SKM-1 treated with dmso at 0.1 percent for 144 hours (cell line): ENCODE measurements at regions not wholly inside any gene's neighbourhood (a gene's known extent, or its start where the extent isn't known, plus 50 kb on each side); places are given as distances from the start of the nearest gene placed in this dataset.
"Not testable (repeated sequence)": the region's sequence is repeated elsewhere in the genome, so short reads cannot be mapped to it uniquely, and the experiment has no call there.

Experiments
- DNase-seq: peaks from one replicate; lab custom pipeline; 2025; ENCODE audit not compliant: unreplicated experiment; lab: John Stamatoyannopoulos, UW

DNA sequence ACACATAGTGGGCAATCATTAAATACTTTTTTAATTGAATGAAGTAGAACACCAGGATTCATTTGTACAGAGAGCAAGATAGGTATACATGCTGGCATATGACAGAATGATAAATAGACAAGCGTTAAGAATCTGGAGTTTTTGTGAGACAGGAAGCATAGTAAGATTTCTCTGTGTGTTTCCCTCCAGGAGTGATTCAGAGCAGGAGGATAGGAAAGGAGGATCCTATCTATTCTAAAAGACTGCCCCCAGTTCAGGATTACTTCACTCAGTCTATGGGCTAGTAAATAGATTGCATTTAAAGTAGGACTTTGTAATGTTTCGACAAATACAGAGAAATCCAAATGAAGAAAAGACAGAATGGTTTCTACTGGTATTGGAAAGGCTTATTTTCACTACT lies 423.7 kb downstream of the PDGFC start:
- DNase-seq = no peak

DNA sequence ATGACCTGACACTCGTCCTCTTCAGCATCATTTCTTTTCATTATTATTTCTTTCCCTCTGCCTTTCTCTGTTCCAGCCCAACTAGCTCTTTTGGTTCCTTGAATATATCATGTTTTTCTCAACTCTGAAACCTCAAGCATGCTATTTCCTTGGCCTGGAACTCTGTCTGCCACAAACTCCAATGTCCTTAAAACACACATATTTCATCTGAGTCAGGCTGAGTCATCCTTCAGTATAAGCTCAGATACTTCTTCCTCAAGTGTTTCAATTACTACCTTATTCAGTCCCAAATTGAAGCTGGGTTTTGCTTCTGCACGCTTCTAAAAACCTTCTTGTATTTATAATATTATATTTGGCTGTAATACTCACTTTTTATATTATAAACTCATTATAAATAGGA lies 424.2 kb downstream of the PDGFC start:
- no peak for DNase-seq

DNA sequence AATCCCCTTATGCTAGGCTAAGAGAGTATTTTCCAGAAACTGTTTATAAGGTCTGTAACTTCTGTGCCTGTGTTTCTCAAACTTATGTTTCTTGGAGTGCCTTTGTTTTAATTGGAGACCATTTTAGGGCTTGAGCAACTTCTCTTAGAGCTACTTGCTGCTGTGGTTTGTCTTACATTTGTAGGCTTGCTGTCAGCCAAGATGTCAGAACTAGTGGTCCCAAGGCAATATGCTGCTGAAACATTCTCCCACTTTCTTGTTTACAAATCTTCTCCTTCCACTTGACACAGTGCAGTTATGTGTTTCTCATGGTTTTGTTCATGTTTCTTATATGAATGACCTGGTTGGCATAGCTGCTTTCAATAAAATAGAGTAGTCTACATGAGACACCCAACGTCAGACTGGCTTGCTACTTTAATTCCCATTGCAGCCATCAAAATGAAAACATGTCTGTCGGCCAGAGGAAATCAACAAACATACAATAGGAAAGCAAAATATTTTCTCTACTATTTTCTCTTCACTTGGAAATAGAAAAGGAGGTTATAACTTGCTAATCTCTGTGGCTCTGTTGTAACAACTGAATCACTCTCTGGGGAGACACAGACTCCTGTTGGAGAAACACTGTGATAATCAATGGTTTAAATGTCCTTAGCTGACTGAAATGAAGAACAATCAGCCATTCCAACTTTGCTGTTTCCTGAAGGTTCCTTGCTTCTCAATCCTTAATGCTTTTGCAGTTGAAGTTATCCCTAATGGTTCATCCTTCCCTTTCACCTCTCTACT lies 426.4 kb downstream of the PDGFC start:
- DNase-seq = no peak

DNA sequence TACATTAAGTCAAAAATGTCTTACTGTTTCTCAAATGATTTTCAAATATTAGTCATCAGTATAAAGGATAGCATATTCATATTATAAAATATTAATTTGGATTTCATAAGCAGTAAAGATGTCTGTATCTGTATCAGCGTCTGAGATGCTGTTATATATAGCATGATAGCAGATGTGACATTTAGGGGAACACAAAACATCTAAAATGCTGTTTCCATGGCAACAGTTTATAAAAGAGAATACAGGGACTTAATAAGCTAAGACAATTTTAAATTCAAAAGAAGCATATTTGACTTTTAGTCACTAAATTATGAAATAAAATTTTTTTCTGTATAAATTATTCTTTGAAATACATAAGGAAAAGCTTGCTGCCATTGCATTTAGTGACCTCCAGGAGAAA lies 432.2 kb downstream of the PDGFC start:
- DNase-seq = no peak

DNA sequence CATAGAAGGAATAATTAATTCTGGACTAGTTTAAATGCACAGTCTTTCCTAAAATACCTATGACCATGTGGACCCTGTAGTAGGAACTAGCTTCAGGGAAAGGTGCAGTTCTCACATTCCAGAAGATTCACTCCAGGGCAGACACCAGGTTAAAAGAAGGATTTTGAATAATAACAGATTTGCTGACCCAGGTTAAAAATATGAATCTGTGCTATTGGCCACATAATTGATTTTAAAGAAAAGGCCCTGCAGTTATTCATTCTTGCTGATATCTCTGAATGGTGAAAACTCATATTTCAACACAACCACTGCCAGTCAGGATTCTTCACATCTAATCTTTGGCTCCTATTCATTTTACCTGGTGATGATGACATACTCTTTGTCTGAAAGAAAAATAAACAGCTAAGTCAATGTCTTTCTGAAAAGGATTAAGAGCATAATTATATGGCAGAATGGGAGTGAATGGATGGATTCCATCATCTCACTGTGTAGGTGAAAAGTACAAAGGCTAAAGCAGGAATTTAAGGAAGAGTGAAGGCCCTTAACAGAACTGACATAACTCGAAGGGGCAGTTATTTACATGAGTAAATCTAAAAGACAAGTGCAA lies 432.8 kb downstream of the PDGFC start:
- DNase-seq = no peak

DNA sequence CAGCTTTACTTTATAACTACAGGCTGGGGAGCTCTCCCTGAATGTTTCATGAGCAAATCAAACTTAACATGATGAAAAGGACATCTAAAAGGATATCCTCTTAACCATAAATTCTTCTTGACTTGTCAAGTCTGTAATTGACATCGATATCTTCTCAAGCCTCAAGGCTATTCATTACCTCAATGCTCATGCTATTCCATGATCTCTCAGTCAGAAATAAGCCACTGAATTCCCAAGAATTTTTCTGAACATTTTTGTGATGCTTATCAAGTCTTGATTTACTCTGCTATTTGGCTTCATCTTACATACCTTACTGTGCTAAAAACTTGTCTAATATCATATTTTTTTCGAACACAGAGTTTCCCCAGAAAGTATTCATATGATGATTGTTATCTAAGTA lies 433.4 kb downstream of the PDGFC start:
- DNase-seq = no peak

DNA sequence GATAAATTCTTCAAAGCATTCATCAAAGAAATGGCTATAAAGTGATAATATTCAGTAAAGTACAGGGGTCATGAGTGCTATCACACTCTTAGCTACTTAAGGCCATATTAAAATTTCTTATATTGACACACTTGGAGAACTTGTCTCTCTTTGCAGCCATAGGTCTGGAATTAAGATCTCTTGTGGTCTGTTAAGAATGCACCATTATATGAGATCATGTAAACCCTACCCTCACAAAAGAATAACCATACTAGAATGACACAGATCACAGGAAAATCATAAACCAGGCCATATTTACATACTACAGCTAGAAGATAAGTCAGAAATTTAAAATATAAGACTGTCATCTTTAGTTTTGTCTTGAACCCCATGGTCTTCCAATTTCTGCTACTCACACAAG lies 434.3 kb downstream of the PDGFC start:
- no peak for DNase-seq

DNA sequence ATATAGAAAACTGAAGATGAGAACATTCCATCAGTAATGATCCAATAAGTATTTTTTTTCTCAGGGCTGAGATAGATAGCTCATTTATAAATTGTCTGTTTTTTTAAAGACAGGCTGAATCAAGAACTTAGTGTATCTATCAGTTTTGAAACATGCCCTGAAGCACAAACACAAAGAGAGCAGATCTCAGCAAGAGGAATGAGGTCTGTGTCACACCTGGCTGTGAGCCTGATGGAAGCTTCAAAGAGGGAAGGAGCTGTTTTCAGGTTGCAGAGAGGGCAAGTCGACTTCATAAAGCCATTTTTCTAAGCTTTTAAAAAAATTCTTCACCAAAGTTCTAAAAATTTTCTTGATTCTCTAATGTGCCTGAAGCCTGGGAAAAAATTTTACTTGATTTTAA lies 434.9 kb downstream of the PDGFC start:
- no peak for DNase-seq

DNA sequence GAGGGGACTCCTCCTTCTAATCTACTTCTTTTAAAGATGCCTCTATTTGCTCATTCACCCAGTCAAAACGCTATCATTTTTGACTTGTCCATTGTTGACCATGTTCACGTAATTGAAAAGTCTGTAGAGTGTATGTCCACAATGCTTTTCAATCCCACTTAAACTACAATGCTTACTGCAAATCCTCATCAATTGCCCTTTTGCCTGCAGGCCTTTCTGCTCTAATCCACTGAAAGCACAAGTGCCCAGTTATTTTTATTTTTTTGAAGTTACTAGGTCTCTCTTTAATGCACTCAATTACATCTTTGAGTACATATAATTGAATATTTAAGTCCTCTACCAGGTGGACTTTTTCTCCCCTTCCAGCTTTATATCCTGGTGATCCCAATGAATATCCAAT lies 437.4 kb downstream of the PDGFC start:
- no peak for DNase-seq

DNA sequence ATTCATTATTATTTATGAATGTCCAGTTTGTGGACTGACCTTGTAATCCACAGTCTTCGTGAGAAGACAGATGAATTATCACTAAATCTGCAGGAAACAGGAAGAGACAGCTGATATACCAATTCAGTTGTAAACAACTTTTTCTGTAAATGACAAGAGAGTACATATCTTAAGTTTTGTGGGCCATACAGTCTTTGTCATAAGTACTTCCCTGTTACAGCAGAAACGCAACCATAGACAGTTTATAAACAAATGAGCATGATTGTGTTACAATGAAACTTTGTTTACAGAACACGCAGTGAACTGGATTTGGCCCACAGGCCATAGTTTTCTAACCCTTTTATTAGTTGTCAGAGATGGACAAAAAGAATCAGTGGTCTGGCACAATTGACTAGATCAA lies 443.4 kb downstream of the PDGFC start:
- DNase-seq = no peak

DNA sequence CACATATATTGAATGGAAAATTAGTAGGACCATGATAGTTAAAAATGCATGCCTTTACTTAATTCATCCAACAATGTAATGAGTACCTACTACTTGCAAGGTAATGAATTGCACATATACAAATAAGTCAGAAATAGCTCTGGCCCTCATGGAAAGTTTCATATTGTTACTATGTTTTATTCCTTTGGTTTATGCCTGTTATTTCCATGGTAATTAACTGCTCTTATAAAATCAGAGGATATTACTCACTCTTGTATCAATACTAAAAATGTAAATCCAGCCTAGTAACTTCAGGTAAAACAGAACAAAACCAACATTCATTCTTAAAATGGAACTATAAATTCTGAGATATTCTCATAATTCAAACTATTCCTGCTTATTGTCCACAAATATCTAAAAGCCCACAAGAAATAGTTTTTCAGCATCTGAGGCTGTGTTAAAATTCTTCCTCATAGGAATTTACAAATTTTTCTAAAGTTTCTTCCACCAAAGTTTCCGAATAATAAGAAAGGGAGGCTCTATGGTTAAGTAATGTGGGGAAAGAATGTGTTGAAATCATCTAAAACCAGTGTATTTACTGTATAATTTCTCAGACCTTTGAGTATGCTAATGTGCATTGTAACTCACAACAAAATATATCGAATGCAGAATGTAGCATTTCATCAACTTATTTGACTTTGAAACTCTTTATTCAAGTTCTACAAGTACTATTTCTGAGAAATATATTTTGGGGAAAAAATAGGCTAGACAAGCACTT lies 444.2 kb downstream of the PDGFC start:
- no peak for DNase-seq

DNA sequence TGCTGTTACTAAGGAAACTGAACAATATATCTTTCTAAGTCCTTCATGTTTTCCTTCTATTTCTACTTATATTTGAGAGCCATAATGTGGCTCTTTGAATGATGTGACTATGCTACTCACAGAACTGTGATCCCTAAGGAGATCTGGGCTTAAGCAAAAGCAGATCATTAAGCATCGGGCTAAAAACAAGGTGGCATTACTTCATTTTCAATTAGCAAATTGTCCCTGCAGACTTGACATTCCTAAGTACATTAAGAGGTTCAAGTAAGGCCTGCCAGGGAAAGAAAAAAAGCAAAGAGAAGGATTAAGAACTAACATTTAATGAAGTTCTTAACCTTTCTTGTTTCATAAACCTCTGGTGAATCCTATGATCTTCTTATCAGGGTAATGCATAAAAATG lies 447.6 kb downstream of the PDGFC start:
- no peak for DNase-seq

DNA sequence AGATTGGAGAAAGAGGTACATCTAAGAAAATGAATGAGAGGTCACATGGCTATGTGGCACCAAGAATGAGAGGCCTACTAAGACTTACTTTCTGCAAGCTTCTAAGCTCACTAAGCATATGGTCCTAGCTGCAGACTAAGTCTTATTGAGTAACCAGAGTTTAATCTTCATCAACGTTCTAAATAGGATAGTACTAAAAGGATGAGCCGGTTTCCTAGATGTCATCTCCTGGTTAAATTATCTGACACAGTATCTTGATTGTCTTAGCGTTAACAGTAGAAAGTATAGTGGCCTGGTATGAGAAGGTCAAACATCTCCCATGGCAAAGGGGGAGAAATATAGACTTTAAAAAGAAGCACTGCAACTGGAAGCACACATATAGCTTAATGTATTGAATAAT lies 448.1 kb downstream of the PDGFC start:
- DNase-seq = no peak

DNA sequence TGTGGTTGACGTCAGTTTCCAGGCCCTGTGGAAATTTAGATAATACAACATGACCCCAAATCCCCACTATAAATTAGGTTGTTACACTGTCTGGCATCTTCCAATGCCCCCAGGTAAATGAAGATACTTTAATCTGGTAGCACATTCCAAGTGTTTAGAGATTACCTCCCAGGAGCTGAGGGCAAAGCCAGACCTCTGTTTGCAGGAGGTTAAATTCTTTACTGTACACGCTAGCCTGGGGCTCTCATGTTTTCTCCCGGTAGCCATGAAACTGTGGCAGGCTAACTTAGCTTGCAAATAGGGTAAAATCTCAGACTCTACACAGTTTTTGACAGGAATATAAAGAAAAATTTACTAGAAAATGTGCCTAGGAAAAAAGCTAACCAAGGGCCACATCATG lies 450.0 kb downstream of the PDGFC start:
- no peak for DNase-seq

DNA sequence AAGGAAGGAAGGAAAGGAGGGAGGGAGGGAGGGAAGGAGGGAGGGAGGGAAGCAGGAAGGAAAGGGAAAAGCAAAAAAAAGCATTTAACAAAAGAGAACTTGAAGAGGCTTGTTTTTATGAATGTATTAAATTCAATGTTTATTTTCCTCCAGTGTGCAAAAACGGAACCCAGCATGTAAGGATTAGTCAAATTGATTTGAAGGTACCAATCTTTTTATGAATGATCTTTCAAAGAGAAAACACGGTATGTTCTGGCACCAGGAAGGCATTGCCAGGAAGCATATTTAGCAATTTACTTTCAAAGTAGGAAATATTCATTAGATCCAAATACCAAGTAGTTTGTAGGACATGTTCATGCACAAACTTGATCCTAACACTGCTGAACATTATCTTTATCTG lies 453.6 kb downstream of the PDGFC start:
- DNase-seq = no peak

DNA sequence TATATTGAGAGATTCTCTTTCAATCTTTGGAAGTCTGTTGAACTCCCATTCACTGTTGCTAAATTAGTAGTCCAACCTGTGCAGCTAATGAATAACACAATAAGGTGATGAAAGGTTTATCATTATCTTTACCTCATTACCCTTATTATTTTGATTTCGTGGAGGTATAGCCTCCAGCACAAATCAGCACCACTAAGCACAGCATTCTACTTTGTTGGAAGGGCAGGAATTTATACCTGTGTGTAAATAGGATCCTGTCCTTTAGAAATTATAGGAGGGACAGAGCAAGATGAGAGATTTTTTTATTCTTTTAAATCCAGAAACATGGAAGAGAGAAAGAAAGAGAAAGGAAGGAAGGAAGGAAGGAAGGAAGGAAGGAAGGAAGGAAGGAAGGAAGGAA lies 454.1 kb downstream of the PDGFC start:
- DNase-seq = no peak

DNA sequence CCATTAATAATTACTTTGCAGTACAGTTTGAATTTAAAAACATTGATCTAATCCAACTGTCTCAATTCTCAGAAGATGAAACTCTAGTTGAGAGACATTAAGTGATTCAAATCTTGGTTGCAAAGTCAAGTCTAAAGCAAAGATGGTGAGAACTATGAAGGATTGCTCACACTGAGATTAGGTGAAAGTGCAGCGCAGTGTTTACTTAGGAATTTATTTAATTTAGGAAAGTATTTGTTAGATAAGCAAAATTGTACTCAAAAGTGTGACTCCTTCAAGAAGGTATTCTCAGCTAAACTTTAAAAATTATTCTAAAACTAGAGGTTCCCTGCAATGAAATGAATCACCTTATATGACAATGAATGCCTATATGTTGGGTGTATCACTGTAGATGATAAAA lies 454.9 kb downstream of the PDGFC start:
- DNase-seq = no peak

DNA sequence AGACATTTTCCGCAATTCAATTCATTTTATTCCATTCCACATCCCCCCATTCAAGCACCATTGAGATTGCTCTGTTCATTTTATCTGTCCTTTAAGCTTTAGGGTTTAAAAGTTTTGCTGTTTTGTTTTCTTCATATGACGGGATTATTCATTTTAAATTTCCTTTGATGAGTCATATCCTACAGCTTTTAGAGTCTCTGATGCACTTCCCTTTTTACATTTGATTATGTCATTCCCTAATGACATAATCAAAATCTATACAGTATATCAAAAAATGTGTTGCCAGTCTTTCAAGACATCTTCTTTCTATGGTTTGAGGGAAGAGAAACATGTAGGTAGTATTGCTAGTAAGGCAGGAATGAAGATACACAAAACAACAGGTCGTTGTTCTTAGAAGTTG lies 456.3 kb downstream of the PDGFC start:
- no peak for DNase-seq

DNA sequence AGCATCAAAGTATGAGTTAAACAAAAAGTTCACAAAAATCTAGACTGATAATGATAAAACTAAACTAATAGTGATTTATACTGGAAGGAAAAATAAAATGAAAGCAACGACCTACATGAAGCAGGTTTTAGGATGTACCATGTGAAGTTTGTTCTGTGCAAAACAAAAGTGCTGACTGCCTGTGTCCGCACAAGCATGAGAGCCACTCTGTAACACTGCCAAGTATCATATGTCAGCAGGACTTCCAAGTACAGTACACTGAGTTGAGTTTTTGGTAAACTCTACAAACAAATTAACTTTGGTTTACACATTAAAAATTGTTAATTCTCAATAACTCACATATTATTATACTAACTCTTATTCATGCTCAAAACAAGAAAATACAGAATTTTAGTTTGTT lies 459.0 kb downstream of the PDGFC start:
- DNase-seq = no peak

DNA sequence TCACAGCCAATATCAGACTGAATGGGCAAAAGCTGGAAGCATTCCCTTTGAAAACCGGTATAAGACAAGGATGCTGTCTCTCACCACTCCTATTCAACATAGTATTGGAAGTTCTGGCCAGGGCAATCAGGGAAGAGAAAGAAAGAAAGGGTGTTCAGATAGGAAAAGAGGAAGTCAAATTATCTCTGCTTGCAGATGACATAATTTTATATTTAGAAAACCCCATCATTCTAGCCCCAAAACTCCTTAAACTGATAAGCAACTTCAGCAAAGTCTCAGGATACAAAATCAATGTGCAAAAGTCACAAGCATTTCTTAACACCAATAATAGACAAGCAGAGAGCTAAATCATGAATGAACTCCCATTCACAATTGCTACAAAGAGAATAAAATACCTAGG lies 461.7 kb downstream of the PDGFC start:
- DNase-seq = not testable (repeated sequence)

DNA sequence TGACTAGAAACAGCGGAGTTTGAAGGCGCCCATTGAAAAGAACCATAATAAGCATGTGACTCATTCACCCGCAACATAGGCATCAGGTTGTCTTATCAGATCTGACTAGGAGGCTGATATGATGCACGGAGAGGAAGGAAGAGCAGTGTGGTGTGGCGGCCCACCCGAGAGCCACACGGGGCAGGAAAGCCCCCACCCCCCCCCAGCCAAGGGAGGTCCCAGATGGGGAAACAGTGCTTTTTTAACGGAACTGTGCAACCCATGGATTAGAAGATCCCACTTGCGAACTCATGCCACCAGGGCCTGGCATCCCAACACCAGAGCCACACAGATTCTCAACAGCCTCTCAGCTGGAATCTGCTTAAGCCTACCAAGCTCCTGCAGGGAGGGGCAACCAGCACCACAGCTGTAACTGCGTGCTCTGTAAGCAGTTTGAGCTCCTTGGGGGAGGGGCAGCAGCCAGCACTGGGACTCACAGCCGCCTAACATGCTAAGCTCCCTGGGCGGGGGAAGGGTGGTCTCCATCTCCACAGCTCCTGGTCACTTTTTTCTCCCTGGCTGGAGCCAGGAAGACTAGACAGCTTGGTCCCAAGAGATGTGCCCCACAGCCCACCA lies 466.2 kb downstream of the PDGFC start:
- DNase-seq = no peak

DNA sequence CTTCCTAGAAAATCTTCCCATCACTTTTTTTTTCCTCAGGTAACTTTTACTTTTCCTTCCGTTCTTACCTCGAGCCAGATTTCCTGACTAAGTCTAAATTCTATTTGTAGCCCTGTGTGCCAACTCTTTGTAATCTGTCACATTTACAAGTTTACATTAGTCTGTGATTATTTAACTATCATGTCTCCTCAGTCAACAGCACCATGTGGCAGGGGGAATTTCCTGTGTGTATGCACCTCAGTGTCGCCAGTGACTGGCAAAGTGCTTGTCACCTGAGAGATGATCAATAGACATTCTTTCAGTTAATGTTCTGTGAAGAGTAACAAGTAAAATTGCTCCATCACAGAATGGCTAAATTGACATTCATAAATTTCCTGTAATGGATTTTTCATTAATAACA lies 468.5 kb downstream of the PDGFC start:
- no peak for DNase-seq
